HG03039 (cell line): ENCODE measurements at regions not wholly inside any gene's neighbourhood (a gene's known extent, or its start where the extent isn't known, plus 50 kb on each side); places are given as distances from the start of the nearest gene placed in this dataset.

Experiments used
- ATAC-seq: cut with Tn5 transposase; IDR thresholded peaks from one replicate; pipeline ENCODE4 v1.9.1; 2021; ENCODE audit warnings: mild to moderate bottlenecking, moderate library complexity; ENCODE audit not compliant: unreplicated experiment

DNA sequence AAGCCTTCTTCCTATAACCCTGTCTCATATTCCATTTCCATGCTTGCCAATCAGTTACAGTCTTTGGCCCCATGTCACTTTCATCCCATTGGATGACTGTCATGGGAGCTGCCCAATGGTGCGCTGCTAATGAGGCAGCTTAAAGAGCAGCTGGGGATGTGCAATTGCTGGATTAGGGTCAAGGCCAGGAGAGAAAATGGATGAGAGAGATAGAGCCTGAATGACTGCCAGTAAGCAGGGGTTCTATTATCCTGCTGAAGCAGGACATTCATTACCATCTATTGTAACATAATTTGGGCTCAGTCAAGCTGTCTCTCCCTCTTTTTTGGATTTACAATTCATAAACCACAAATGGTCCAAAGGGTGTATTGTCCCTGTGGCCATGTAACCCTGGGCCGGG is 909.0 kb downstream of the CENPC start:
- ATAC-seq = no peak

DNA sequence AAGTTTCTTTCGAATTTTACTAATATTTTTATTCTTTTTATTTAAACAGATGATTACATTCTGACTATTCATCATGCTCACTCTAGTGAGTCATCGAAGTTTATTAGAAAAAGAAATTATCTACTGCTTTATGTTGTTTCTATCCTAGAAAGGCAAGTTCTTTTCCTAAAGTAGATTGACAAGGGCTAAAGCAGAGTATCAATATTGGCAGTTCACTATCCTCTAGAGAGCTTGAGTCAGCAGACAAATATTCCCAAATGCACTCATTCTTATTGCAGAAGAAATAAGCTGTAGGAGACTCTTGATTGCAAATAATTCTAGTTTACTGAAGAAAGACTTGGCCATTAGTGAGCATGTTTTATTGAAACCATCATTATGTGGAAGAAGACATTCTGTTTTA is 911.8 kb downstream of the CENPC start:
- no peak for ATAC-seq

DNA sequence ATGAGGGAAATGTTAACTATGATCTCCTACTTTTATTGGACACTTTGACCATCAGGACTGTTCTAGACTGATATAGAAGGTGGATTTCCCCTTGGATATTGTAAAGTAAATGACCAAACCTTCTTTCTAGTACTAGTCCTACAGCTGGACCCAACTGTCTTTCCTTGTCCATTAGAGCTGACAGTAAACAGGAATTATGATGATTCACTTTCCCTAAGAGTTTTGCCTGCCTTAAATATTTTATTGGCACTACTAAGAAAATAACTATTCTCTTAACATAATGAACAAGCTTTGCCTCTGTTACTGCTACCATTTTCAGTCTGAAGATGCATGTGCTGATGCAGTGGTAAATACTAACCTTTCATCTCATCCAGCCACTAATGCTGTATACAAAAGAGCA is 915.4 kb downstream of the CENPC start:
- no peak for ATAC-seq

DNA sequence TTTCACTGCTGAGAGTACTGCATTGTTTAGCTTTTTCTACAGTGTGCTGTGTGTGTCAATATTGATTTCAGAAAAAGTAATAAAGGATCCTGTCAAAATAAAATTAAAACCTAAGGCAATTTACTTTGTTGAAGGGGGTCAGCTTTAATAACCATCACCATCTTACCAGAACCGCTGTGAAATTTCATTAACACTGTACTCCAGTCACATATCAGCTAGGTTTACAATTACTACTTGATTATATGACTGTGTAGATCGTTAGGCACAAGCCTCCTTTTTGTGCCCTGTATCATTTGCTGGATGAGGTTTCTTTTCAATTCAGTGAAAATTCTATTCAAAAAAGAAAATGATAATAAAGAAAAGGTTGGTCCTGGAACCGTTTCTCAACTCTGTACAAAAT is 917.2 kb downstream of the CENPC start:
- no peak for ATAC-seq

DNA sequence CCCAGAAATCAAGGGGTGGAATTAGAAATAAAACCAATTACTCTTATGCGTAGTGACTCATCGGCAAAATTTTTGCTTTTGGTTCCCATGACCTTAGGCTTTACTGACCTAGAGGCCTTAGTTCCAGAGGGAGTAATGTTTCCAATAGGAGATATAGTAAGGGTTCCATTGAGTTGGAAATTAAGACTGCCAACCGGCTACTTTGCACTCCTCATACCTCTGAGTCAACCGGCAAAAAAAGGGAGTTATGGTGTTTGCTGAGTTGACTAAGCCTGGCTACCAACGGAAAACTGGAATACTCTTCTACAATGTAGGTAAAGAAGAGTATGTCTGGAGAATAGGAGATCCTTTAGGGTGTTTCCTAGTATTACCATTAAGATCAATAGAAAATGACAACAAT is 919.8 kb downstream of the CENPC start:
- ATAC-seq = no peak

DNA sequence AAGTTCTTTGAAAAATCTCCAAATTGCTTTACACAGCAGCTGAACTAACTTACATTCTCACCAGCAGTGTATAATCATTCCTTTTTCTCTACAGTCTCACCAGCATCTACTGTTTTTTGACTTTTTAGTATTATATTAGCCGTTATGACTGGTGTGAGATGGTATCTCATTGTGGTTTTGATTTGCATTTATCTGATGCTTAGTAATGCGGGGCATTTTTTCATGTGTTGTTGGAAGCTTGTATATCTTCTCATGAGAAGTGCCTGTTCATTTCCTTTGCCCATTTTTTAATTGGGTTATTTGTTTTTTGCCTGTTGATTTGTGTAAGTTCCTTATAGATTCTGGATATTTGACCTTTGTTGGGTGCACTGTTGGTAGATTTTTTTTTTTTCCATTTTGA is 931.7 kb downstream of the CENPC start:
- no peak for ATAC-seq

DNA sequence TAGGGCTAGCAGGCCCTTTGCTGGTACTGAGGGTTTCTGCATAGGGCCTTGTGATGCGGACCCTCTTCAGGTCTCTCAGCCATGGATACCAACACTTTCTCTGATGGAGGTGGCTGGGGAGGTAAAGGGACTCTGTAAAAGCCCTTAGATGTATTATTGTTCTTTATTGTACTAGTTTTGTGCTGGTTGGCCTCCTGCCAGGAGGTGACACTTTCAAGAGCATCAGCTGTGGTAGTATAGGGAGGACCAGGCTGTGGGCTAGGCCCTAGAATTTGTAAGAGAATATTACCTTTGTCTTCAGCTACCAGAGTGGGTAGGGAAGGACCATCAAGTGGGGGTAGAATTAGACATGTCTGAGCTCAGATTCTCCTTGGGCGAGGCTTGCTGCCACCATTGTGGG is 936.3 kb downstream of the CENPC start:
- ATAC-seq = no peak

DNA sequence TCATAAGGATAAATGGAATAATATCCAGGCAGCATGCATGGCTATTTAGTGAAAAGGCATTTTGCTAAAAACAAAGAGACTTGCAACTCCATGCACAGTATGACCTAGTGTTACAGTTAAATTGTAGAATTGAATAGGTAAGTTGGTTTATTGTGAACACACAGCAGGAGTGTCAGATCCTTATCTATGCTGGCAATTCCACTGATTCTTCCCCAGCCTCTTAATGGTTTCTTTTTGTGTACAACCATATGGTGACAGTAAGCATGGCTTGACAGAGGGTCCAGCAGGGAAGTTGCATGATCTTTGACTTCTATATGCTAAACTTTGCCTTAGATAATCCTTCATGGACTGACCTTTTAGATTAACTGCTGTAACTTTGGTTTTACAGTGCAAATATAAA is 936.6 kb upstream of the EPHA5 start:
- ATAC-seq = no peak

DNA sequence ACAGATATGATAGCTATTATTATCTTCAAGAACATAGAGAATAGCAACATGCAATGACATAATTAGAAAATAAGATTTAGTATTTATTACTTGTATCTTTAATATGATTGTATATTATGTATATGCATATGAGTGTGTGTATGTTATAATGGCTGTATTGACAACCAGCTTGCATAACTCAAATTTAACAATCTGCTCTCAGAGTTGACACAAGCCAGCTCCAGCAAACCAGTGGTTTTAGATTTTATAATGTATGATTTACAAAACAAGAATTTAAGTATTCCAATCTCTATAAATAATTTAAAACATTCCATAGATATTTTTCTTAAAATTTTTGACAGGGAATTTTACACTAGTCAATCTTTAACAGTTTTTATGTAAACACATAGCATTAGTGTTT is 935.9 kb upstream of the EPHA5 start:
- no peak for ATAC-seq

DNA sequence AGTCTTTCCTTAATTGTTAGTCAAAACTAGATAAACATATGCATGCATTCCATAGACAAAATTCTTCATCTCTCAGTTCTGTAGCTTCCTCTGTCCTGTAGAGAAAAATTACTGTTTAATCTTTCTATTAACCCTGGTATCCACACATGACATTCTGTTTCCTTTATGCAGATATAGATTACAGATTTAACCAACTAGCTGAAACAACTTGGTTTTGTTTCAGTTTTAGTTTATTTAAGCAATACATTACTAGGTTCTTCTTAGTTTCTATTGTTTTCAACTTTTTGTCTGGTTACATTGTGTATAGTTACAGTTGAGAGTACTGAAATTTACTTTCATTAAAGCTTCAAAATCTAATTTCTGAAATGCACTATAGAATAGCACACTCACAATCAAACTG is 933.9 kb upstream of the EPHA5 start:
- ATAC-seq = no peak

DNA sequence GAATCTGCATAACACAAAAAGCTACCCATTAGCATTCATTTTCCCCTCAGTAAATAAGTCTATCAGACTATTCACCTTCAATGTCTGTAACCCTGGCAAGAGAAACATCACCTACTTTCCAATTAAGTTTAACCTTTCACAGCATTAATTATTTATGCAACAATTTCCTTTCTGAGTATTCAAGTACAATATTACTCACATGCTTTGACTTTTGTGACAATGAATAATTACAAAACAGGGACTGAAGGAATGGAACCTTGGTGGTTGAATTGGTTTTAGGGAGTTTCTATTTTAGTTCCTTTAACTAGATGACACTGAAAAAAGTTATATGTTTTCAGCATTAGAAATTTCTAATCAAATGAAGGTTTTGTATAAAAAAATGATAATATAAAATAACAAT is 932.3 kb upstream of the EPHA5 start:
- no peak for ATAC-seq

DNA sequence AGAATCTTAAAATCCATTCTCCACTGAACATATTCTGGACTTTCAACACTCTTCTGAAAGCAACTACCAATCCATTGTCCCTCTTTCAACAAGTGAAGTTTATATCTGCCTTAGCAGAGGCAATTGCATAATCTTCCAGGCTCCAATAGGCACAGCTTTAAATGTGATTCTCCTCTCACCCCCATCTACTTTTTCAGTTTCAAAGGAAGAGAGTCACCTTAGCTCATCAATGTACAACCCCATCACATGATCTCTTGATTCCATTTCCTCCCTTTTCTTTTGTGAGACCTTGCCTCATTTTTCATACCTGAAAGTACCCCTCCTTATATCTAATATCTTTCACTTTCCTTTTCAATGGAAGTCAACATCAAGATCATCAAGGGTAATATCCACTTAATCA is 921.7 kb upstream of the EPHA5 start:
- no peak for ATAC-seq

DNA sequence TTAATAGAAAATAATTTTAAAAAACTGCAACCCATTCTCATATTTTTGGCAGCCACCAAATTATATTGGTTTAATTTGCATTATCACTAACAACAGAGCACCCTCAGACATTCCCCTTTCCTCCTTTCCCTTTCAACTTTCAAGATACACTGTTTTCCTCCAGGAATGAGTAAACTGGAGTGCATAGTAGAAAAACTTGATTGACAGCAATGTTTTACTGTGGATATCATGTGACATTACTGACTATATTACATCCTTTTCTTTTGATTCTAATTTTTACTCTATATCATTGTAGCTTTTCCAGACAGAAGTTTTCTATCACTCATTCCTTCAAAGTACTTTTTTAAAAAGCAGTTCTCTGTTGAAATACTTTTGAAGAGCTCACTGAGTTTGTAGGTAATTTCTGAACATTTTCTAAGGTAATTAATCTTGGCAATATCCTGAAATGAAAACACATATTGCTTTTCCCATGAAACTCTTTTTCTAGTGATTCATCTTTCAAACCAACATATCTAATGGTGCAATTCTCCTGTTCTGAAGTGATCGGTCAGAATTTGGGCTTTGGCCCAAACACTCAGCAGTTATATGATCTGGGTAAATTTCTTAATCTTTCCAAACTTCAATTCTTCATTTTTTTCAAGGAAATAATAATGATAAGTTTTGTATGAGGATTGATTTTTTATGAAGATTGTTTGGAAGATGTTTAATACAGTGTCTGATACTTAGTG is 920.4 kb upstream of the EPHA5 start:
- ATAC-seq = no peak

DNA sequence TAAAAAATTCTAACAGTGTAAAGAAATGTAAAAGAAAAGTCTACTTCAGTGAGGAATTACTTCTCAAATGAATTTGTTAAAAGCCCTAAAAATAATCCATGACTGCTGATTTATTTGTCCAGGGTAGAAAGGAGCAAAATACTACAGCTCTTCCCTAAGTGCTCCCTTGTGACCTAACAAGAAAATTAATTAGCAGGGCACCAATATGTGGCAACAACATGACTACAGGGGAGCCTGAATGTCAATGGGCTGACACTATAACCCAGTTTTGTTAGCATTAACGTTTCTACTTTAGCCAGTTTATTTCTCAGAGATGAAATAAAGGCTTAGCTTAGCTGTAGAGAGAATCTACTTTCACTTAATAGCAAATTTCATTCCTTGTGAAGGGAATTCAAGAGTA is 918.9 kb upstream of the EPHA5 start:
- ATAC-seq = no peak

DNA sequence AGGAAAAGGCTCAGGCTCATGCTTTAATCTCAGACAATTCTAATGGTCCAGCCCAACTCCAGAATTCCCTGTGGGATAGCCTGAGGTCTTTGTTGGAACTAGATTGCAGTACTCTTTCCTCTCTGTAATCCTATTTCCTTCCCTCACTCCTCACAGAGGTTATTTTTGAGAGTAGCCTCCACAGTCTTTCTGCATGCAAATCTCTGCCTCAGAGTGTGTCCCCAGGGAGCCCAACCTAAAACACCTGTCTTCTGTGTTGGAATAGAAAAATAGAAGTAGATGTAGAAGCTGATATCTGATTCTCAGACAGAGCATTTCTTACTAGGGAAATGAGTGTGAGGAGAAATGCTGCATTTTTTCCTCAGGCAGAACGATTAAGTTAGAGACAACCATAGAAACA is 915.5 kb upstream of the EPHA5 start:
- ATAC-seq = no peak

DNA sequence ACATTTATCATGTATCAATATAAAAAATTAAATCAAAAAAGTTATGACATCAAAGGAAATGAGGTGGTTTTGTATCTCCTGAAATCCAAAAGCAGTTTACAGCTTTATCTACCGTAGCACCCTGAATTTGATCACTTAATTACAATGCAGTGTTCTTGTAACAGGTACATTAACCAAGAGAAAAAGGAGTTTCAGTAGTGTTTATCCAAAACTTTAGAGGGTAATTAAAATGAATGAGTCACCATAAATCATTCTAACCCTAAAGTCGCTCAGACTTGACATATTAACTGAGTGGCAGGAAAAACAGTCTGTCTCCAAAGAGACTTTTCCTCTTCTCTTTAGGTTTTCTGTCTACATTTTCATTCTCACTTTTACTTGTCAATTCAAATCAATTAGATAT is 907.6 kb upstream of the EPHA5 start:
- no peak for ATAC-seq

DNA sequence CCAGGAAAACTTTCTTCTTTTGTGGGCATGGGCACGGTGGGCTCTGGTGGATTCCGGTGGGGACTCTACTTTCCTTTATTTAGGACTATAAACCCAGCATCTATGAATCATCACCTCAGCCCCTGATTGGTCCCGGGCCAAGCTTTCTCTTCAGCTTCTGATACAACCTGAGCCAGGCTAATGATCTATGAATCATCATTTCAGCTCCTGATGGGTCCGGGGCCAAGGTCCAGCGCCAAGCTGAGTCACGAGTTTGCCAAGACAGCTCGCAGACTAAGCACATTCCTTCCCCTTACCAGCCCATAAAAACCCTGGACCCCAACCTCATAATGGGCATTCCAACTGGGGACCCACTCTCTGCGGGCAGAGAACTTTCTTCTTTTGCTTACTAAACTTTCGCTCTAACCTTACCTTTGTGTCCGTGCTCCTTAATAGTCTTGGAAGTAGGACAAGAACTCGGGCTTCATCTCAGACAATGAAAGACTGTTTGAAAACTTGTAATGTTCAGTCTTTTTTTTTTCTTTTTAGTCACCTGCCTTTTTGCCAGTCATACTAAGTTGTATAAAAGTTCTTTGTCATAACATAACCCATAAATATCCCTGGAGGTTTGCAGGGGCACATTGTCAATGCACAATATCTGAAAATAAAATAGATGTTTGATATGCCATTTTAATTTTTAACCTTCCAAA is 904.9 kb upstream of the EPHA5 start:
- ATAC-seq = no peak

DNA sequence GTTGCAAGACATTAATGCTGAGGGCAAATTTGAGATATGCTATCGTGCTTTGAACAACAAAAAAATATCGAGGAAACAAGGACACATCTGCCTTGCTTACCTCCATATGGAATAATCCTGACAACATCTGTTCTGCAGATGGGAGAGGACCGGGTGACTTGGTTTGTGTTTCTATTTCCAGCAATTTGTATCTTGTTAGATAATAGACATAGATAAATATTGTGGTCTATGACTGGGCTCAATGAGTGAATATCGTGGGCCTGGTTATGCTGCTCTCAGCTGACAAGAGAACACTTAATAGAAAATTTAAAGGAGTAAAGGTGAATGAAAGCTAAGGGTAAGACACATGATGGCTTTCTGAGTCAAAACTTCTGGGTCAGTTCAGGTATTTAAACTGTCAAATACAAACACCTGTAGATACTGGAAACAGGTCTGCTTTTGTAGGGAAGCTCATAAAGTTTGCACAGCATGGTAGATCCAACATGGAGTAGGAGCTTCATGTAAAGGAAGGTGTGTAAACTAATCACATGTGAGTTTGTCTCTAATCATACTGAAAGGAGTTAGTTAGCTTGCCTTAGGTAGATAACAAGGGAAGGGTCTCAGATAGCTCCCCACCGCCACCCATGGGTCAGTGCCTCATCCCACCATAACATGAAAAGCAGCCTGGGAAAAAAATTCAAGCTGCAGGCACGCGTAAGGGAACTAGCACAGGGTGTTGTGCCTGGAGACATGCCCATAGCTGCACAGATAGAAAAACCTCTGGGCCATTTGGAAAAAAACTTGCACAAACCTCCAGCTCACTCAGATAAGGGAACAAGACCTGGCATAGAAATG is 904.1 kb upstream of the EPHA5 start:
- ATAC-seq = no peak

DNA sequence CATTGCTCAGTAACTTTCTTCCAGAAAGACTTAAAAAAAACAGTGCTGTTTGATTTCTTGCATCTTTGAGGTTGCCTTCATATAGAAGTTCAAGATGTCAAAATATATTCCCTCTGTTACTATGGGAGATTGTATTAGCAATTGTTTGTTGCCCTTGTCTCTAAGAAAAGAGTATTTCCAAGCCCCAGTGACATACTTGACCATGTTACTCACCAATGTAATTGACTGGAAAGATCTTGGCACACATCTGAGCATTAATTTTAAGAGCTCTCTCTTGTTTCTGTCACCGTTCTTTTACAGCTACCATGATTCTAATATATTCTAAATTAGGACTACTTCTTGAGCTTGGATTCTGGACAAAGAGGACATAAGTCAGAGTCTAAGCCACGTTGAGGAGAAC is 902.7 kb upstream of the EPHA5 start:
- no peak for ATAC-seq

DNA sequence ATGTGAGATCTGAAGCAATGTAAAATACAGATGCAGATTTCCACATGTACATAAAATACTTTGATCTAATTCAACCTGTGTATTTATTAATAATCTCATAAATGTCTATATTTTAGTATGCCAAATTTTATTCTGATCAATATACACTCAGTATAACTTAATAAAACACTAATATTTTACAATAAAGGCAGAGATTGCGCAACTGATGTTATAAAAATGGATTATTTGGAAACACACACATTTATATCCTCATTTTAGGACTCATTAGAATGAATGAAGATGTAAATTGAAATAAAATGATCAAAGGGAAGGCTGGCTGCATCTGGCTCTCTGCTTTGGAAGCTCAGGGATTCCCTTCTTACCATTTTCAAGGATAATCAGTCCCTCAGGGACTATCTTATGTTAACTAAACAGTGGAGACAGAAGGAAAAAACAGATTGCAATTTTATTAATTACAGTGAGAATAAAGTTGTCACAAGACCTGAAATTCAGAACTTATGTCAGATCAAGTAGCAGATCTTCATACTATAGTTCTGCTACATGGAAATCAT is 900.9 kb upstream of the EPHA5 start:
- ATAC-seq = no peak

DNA sequence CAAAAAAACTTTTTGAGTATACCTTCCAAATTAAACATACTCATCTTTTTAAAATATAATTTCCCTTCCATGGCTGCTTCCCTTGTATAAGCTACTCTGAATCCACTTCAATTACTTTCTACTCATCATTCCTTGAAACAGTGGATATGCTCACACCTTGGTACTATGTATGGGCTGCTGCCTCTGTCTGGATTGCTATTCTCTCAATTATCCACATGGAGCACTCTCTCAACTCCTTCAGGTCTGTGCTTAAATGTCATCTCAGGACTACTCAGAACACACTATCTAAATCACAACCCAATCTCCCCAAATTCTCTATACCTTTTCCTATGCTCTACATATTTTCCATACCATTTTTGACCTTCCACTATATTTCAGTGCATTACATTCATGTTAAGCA is 898.9 kb upstream of the EPHA5 start:
- no peak for ATAC-seq

DNA sequence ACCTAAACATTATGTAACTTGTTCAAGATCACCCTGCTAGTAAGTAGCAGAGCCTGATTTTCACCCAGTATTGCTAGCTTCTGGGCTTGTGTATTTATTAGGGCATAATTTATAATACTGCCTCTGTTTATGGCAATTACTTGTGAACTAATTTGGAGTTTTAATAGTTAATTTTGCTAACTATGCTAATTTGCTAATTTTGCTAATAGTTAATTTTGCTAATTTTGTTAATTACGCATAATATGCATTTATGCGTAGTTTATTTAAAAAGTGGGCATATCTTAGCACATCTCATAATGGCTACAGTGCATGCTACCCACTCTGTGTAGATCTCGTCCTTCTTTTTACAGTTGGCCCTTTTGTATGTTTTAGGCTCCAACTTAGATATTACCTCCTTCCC is 898.1 kb upstream of the EPHA5 start:
- no peak for ATAC-seq
